CD4-positive, alpha-beta T cell treated with Interleukin-21 for 1 hour (primary cell): ENCODE measurements at regions not wholly inside any gene's neighbourhood (a gene's known extent, or its start where the extent isn't known, plus 50 kb on each side); places are given as distances from the start of the nearest gene placed in this dataset.
"Not testable (repeated sequence)": the region's sequence is repeated elsewhere in the genome, so short reads cannot be mapped to it uniquely, and the experiment has no call there.

ENCODE experiments used
- DNase-seq: peaks from one replicate; pipeline ENCODE4 v3.0.0-alpha.2; 2020

DNA sequence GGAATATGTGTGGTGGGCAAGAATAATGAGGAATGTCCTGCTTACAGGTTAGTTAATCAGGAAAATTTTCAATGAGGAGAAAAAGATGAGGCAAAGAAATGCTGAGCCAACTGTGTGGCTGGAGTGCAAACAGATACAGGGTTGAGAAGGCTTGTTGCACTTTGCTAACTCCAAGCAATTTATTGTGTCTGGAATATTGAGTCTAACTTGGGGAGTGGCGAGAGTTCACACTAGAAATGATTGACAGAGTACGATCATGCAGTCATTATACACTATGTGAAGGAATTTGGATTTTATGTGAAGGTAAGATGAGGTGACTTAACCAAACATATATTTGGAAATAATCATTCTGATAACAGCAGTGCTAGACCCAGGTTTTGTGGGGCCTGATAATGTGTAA lies 185.0 kb upstream of the ELAC2 start:
- DNase-seq: no peak

DNA sequence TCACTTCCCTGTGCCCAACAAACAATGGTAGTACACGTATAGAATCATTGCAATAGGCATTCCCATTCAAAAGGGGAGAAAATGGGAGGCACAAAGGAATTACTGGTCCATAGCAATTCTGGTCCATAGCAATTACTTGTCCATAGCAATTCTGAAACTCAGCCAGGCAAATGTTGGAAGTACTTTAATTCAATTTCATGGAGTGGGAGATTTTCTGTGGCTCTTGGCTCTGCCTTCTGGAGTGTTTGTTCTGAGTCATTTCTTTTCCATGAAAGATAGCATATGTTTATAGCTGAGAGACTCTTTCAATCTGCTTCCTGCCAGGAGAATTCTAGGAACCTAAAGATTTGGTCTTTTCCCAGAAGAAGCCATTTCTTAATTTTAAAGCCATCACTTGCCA lies 182.8 kb upstream of the ELAC2 start:
- no peak for DNase-seq

- no peak for DNase-seq
These were observed 181.6 kb upstream of the ELAC2 start for GRCh38 chr17:13199425-13199824.

- DNase-seq: no peak
These were observed 179.8 kb upstream of the ELAC2 start for GRCh38 chr17:13197586-13197985.

DNA sequence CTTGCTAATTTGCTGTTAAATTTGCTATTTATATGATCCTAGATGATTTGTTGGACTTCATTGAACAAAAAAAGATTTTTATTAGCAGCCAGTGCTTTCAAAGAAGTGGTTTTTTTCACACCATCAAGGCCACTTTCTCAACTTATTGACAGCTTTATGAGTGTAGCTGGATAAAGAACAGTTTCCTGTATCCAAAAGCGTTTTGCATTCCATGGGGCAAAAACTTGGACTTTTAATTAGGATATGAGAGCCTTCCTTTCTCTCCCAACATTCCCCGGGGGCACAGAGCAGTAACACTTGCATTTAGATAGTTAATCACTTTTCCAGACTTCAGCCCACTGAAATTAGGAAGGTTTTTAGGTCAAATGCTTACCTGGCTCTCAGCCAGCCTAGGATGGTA lies 177.1 kb upstream of the ELAC2 start:
- no peak for DNase-seq

GRCh38 chr17:13182854-13183253 lies 165.0 kb upstream of the ELAC2 start:
- DNase-seq: no peak

GRCh38 chr17:13182450-13182849 lies 164.6 kb upstream of the ELAC2 start:
- DNase-seq: no peak

- DNase-seq: no peak
These were observed 163.9 kb upstream of the ELAC2 start for GRCh38 chr17:13181683-13182082.

DNA sequence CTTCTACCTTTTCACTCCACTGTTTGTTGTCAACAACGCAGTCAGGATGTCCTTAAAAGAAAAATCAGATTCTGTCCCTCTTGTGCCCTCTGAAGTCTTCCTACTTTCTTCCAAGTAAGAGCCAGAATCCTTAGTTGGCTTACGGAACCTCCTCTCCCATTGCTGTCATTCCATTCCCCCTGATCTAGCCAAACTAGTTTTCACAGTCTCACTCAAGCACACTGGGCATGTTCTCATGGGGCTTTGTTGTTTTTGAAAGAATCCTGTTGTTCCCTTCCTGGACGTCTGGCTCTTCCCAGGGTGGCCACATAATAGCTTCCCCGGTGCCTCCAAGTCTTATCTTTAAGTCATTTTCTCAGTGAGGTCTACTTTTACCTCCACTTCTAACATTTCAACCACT lies 158.6 kb upstream of the ELAC2 start:
- DNase-seq: no peak

- no peak for DNase-seq
These were observed 154.0 kb upstream of the ELAC2 start for GRCh38 chr17:13171790-13172189.

GRCh38 chr17:13162361-13162760 lies 144.5 kb upstream of the ELAC2 start:
- no peak for DNase-seq

GRCh38 chr17:13160790-13161189 lies 143.0 kb upstream of the ELAC2 start:
- DNase-seq: no peak

DNA sequence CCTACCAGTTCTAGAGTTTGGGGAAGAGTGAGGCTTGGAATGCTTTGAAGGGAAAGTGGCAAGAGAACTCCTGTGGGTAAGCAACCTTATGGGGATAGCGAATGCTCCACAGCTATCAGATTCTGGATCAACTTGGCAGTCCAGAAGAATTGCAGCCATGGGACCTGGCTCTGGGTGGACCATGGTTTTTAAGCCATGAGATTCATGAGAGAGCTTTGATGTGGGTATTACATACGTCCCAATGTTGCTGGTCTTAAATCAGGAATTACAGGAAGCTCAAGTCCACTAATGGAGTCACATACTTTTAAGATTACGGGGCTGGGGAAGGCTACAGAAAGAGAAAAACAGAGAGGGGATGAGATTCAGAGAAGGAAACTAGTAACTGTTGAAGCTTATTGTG lies 142.5 kb upstream of the ELAC2 start:
- no peak for DNase-seq

GRCh38 chr17:13158494-13159240 lies 140.8 kb upstream of the ELAC2 start:
- no peak for DNase-seq

DNA sequence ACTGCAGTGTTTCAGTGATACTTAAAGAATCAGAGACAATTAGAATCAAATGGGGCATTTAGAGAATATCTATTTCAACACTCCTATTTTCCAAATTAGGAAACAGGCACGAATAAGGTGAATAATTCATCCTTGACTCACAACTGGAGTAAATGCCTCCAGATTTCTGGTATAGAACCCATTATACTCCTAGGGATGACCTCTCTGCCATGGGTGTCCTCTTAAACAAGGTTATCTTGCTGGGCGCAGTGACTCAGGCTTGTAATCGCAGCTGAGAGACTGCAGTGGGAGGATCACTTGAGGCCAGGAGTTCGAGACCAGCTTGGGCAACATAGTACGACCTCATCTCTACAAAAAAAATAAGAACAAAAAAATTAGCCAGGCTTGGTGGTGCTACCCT lies 139.8 kb upstream of the ELAC2 start:
- DNase-seq: no peak

DNA sequence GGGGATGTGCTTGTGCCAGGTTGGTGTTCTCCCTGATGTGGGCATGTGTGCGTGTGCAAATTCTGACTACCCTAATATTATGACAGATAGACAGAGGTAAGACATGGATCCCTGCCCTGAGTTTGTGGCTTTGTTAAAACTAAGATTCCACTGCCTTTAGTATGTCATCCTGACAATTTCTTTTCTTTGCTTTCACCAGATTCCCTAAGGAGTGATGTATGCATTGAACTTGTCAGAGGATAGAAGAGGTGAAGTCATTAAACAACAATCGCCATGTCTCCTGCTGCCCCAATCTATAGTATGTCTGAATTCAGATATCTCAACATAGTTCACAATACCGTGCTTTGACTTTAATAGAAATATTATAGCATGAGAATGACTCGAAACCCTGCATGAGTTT lies 137.1 kb upstream of the ELAC2 start:
- no peak for DNase-seq

GRCh38 chr17:13154398-13154797 lies 136.6 kb upstream of the ELAC2 start:
- DNase-seq: no peak

DNA sequence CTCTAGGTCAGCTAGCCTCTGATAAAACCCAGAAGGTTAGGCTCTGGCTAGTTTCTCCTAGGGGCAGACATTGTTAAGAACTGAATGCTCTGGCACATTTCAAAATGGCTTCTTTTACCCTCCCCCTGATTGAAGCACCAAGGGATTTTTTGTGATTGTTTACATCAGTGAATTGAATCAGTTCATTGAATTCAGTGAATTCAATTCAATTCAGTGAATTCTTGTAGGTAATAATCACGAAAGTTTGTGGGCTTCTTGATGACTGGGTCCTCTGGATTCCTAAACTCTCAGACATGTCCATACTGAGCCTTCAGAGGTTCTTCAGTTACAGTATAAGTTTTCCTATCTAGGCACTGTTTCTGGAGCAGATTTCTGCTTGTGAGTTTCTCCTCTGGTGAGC lies 135.2 kb upstream of the ELAC2 start:
- no peak for DNase-seq

GRCh38 chr17:13152501-13152900 lies 134.7 kb upstream of the ELAC2 start:
- no peak for DNase-seq

DNA sequence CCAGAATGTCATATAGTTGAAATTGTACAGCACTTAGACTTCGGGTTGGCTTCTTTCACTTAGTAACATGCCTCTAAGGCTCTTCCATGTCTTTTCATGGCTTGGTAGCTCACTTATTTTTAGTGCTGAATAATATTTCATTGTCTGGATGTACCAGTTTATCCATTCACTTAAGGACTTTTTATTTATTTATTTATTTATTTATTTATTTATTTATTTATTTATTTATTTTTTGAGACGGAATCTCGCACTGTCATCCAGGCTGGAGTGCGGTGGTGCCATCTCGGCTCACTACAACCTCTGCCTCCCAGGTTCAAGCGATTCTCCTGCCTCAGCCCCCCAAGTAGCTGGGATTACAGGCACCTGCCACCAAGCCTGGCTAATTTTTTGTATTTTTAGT lies 132.9 kb upstream of the ELAC2 start:
- not testable (repeated sequence) for DNase-seq

DNA sequence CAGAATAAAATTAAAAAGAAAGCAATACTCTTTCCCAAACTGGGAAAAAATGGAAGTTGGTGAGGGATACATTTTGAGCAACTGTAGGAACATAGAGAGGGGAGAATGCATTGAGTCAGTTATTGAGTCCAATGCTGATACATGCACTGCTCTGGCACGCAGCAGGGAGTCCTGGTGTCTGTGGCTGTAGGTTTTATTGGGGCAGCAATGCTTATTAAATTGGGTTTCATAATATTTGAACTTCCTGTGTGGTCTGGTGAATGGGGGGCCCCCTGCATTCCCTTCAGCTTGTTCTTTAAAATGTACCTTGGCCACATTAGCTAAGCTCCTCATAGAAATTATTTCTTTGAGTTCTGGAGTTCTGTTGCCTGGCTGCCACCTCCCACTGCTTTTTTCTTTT lies 125.2 kb upstream of the ELAC2 start:
- no peak for DNase-seq

DNA sequence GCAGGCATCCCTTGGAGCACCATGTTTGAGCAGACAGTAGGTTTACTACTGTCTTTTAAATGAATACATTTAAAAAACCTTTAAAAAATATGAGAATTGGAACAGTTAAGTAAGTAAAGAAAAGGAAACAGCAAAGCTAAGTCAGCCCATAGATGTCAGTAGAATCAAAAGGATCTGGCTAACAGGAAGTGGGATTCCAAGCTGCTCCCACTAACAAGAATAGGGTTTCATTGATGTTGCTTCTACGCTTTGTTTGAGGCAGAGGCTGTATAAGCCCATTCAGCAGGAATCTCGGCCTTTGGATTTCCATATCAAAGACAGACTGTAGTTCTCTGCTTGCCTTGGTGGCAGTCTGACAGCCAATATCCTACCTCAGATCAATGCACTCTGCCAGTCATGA lies 122.9 kb upstream of the ELAC2 start:
- DNase-seq: no peak

- DNase-seq: no peak
These were observed 117.7 kb upstream of the ELAC2 start for GRCh38 chr17:13135506-13135905.

GRCh38 chr17:13134076-13134475 lies 116.2 kb upstream of the ELAC2 start:
- no peak for DNase-seq

GRCh38 chr17:13131225-13131624 lies 113.4 kb upstream of the ELAC2 start:
- DNase-seq: no peak

GRCh38 chr17:13129356-13129755 lies 111.5 kb upstream of the ELAC2 start:
- no peak for DNase-seq
